Non-pigmented ciliary epithelial cell (primary cell): ENCODE measurements at regions not wholly inside any gene's neighbourhood (a gene's known extent, or its start where the extent isn't known, plus 50 kb on each side); places are given as distances from the start of the nearest gene placed in this dataset.

Source experiments
- DNase-seq: peaks from one replicate; pipeline ENCODE4 v3.0.0-alpha.2; 2010; ENCODE audit warnings: low read depth

GRCh38 chr10:29114141-29114540 is 174.7 kb upstream of the LYZL1 start:
- no peak for DNase-seq

GRCh38 chr10:29117781-29118180 is 171.1 kb upstream of the LYZL1 start:
- DNase-seq, result no peak

GRCh38 chr10:29119374-29119773 is 169.5 kb upstream of the LYZL1 start:
- no peak for DNase-seq

- peak; percentile 66 for DNase-seq
Measured at GRCh38 chr10:29120216-29120615, 168.7 kb upstream of the LYZL1 start.

- DNase-seq, result no peak
Measured at GRCh38 chr10:29124864-29125263, 164.0 kb upstream of the LYZL1 start.

GRCh38 chr10:29127037-29127700 is 161.7 kb upstream of the LYZL1 start:
- DNase-seq, result no peak

GRCh38 chr10:29127731-29128130 is 161.1 kb upstream of the LYZL1 start:
- DNase-seq, result no peak

GRCh38 chr10:29130190-29130673 is 158.6 kb upstream of the LYZL1 start:
- no peak for DNase-seq

GRCh38 chr10:29131952-29132547 is 156.8 kb upstream of the LYZL1 start:
- DNase-seq, result no peak

GRCh38 chr10:29132551-29133111 is 156.2 kb upstream of the LYZL1 start:
- DNase-seq, result no peak

- no peak for DNase-seq
Measured at GRCh38 chr10:29135337-29135736, 153.5 kb upstream of the LYZL1 start.

GRCh38 chr10:29136411-29136810 is 152.5 kb upstream of the LYZL1 start:
- no peak for DNase-seq

- no peak for DNase-seq
Measured at GRCh38 chr10:29140151-29140550, 148.7 kb upstream of the LYZL1 start.

GRCh38 chr10:29140991-29141390 is 147.9 kb upstream of the LYZL1 start:
- peak; percentile 88 for DNase-seq

- DNase-seq, result no peak
Measured at GRCh38 chr10:29141761-29142160, 147.1 kb upstream of the LYZL1 start.

GRCh38 chr10:29142516-29143314 is 146.2 kb upstream of the LYZL1 start:
- no peak for DNase-seq

- DNase-seq, result no peak
Measured at GRCh38 chr10:29144126-29144525, 144.7 kb upstream of the LYZL1 start.

GRCh38 chr10:29146311-29147100 is 142.4 kb upstream of the LYZL1 start:
- no peak for DNase-seq

GRCh38 chr10:29150010-29150409 is 138.9 kb upstream of the LYZL1 start:
- no peak for DNase-seq

GRCh38 chr10:29151005-29151404 is 137.9 kb upstream of the LYZL1 start:
- DNase-seq, result no peak

- no peak for DNase-seq
Measured at GRCh38 chr10:29157321-29157720, 131.5 kb upstream of the LYZL1 start.

- no peak for DNase-seq
Measured at GRCh38 chr10:29158066-29158465, 130.8 kb upstream of the LYZL1 start.
